Spinal cord (tissue), 9 donors: ENCODE measurements at regions not wholly inside any gene's neighbourhood (a gene's known extent, or its start where the extent isn't known, plus 50 kb on each side); places are given as distances from the start of the nearest gene placed in this dataset.

Experiments used
- DNase-seq, 6 donors: peaks; one replicate each; pipeline versions ENCODE4 v3.0.0 to v3.0.0-alpha.2; 2013 to 2015; ENCODE audit warnings: low spot score in 6 of 6, low read depth in 4 of 6
- H3K27ac ChIP-seq: one replicate; pipeline ENCODE4 v1.5.1; 2013; ENCODE audit warnings: low read depth, low read length, control low read depth
- H3K27me3 ChIP-seq: one replicate; pipeline ENCODE4 v1.6.1; 2013; ENCODE audit warnings: low read length; ENCODE audit not compliant: control insufficient read depth, insufficient read depth
- H3K36me3 ChIP-seq: one replicate; pipeline ENCODE4 v1.6.1; 2013; ENCODE audit warnings: low read length; ENCODE audit not compliant: control insufficient read depth, insufficient read depth
- H3K4me1 ChIP-seq: one replicate; pipeline ENCODE4 v1.6.1; 2013; ENCODE audit warnings: low read length; ENCODE audit not compliant: control insufficient read depth, insufficient read depth
- H3K4me3 ChIP-seq: one replicate; pipeline ENCODE4 v1.5.1; 2013; ENCODE audit warnings: low read depth, low read length, control low read depth
- H3K9me3 ChIP-seq: one replicate; pipeline ENCODE4 v1.6.1; 2013; ENCODE audit warnings: low read length; ENCODE audit not compliant: control insufficient read depth, insufficient read depth
- WGBS: methylation state at CpG from one replicate; pipeline ENCODE4 v1.1.5; 2013; ENCODE audit warnings: missing lambda C conversion rate; ENCODE audit not compliant: insufficient coverage; 5-methylcytosine and 5-hydroxymethylcytosine counted together
- donor health status: healthy.

GRCh38 chr4:185862340-185862739 lies 50.3 kb upstream of the SORBS2 start:
- Histone ChIP-seq H3K9me3 (no peaks in the 10 kb centered on the region), H3K4me3 (no peak overlapping the region), H3K27me3 (no peaks in the 10 kb centered on the region), H3K27ac (no peak overlapping the region), H3K36me3 (no peaks in the 10 kb centered on the region), H3K4me1 (no peaks in the 10 kb centered on the region)
- DNase-seq, result no peak
- 94% methylated on average over 3 of the region's 4 CpGs for WGBS

- Histone ChIP-seq H3K4me3 (no peak overlapping the region), H3K36me3 (no peaks in the 10 kb centered on the region), H3K9me3 (no peaks in the 10 kb centered on the region), H3K4me1 (no peaks in the 10 kb centered on the region), H3K27ac (no peak overlapping the region), H3K27me3 (no peaks in the 10 kb centered on the region)
- no peak for DNase-seq
- WGBS, result no CpG with 5 or more reads among the region's 1 CpG
Measured at GRCh38 chr4:185863946-185864345, 52.0 kb upstream of the SORBS2 start.

GRCh38 chr4:185865901-185866328 lies 53.9 kb upstream of the SORBS2 start:
- H3K27ac ChIP-seq, result no peak overlapping the region
- H3K27me3 ChIP-seq, result no peaks in the 10 kb centered on the region
- peaks cover 6% of the 10 kb centered on the region for H3K4me1 ChIP-seq
- no peaks in the 10 kb centered on the region for H3K36me3 ChIP-seq
- H3K9me3 ChIP-seq, result no peaks in the 10 kb centered on the region
- no peak overlapping the region for H3K4me3 ChIP-seq
- peak in 1 of 6 donors; percentile 46 for DNase-seq
- WGBS, result 40% methylated on average over 3 of the region's 4 CpGs

GRCh38 chr4:185867770-185868169 lies 55.8 kb upstream of the SORBS2 start:
- no peak overlapping the region for H3K4me3 ChIP-seq
- no peak for DNase-seq
- H3K27me3 ChIP-seq, result no peaks in the 10 kb centered on the region
- 74% methylated on average over 2 of the region's 3 CpGs for WGBS
- H3K9me3 ChIP-seq, result no peaks in the 10 kb centered on the region
- H3K27ac ChIP-seq, result no peak overlapping the region
- H3K36me3 ChIP-seq, result no peaks in the 10 kb centered on the region
- H3K4me1 ChIP-seq, result peaks cover 6% of the 10 kb centered on the region

GRCh38 chr4:185868983-185869382 lies 57.0 kb upstream of the SORBS2 start:
- Histone ChIP-seq H3K9me3 (no peaks in the 10 kb centered on the region), H3K4me3 (no peak overlapping the region), H3K4me1 (peaks cover 6% of the 10 kb centered on the region), H3K27ac (no peak overlapping the region), H3K27me3 (no peaks in the 10 kb centered on the region), H3K36me3 (no peaks in the 10 kb centered on the region)
- no peak for DNase-seq
- 80% methylated on average over 1 of the region's 3 CpGs for WGBS

GRCh38 chr4:185869427-185869826 lies 57.4 kb upstream of the SORBS2 start:
- Histone ChIP-seq H3K4me3 (no peak overlapping the region), H3K36me3 (no peaks in the 10 kb centered on the region), H3K4me1 (peaks cover 6% of the 10 kb centered on the region), H3K27me3 (no peaks in the 10 kb centered on the region), H3K9me3 (no peaks in the 10 kb centered on the region), H3K27ac (no peak overlapping the region)
- DNase-seq, result peak in 1 of 6 donors; percentile 27
- WGBS, result 86% methylated on average over 1 of the region's 2 CpGs

- WGBS, result 40% methylated on average over 13 of the region's 14 CpGs
- H3K36me3 ChIP-seq, result no peaks in the 10 kb centered on the region
Measured at GRCh38 chr4:185870366-185870765, 58.4 kb upstream of the SORBS2 start.

GRCh38 chr4:185872747-185873380 lies 60.9 kb upstream of the SORBS2 start:
- Histone ChIP-seq H3K4me3 (no peak overlapping the region), H3K36me3 (no peaks in the 10 kb centered on the region), H3K9me3 (no peaks in the 10 kb centered on the region), H3K27me3 (no peaks in the 10 kb centered on the region), H3K4me1 (peaks cover 6% of the 10 kb centered on the region), H3K27ac (no peak overlapping the region)
- DNase-seq, result no peak
- no CpG with 5 or more reads among the region's 7 CpGs for WGBS

More at GRCh38 chr4:185870366-185870765, 58.4 kb upstream of the SORBS2 start:
- no peaks in the 10 kb centered on the region for H3K9me3 ChIP-seq
- no peak overlapping the region for H3K27ac ChIP-seq
- peak in 1 of 6 donors; percentile 58 for DNase-seq
- no peak overlapping the region for H3K4me3 ChIP-seq
- H3K27me3 ChIP-seq, result no peaks in the 10 kb centered on the region
- peaks cover 6% of the 10 kb centered on the region for H3K4me1 ChIP-seq

- Histone ChIP-seq H3K27ac (no peak overlapping the region), H3K36me3 (no peaks in the 10 kb centered on the region), H3K9me3 (no peaks in the 10 kb centered on the region), H3K4me3 (no peak overlapping the region), H3K27me3 (no peaks in the 10 kb centered on the region), H3K4me1 (peaks cover 6% of the 10 kb centered on the region)
- DNase-seq, result no peak
- WGBS, result no CpG with 5 or more reads among the region's 3 CpGs
Measured at GRCh38 chr4:185874516-185875230, 62.7 kb upstream of the SORBS2 start.
